ENCODE measurements at regions not wholly inside any gene's neighbourhood (a gene's known extent, or its start where the extent isn't known, plus 50 kb on each side); places are given as distances from the start of the nearest gene placed in this dataset.

DNA sequence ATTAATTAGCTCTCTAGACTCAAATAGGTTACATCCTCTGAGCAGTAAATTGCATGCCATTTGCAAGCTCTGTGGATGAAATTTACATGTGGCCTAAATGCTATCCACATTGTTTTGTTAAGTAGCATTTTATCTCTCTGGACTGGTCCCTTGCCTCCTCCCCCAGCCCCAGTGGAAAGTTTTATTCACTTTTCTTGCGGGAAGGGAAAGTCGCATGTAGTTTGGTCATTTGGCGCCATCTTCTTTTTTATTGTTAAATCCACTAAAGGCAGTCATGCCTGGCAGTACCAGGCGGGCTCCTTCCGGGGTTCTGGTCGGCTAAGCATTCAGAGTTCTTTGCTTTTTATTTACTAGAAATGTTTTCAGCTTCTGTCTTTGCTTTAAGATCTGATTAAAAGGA is 188.7 kb downstream of the TM9SF2 start (continued):
- TF ChIP-seq, protein P1, sequence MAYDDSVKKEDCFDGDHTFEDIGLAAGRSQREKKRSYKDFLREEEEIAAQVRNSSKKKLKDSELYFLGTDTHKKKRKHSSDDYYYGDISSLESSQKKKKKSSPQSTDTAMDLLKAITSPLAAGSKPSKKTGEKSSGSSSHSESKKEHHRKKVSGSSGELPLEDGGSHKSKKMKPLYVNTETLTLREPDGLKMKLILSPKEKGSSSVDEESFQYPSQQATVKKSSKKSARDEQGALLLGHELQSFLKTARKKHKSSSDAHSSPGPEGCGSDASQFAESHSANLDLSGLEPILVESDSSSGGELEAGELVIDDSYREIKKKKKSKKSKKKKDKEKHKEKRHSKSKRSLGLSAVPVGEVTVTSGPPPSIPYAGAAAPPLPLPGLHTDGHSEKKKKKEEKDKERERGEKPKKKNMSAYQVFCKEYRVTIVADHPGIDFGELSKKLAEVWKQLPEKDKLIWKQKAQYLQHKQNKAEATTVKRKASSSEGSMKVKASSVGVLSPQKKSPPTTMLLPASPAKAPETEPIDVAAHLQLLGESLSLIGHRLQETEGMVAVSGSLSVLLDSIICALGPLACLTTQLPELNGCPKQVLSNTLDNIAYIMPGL (CRISPR knock-in tag; IDR thresholded peaks at IDR 0.05; ENCODE audit: borderline replicate concordance in 1 of 2, low read depth in 1 of 2): no peak
- TF ChIP-seq SP140L (CRISPR knock-in tag; IDR thresholded peaks at IDR 0.05; ENCODE audit: borderline replicate concordance) (no peak), RXRB (CRISPR knock-in tag; IDR thresholded peaks at IDR 0.05; ENCODE audit: borderline replicate concordance) (no peak), ZBTB42 (CRISPR knock-in tag; IDR thresholded peaks at IDR 0.05) (no peak), KDM1A (CRISPR knock-in tag; IDR thresholded peaks at IDR 0.05) (no peak), MAFF (IDR thresholded peaks at IDR 0.05; ENCODE audit: low read depth, low read length) (no peak)

DNA sequence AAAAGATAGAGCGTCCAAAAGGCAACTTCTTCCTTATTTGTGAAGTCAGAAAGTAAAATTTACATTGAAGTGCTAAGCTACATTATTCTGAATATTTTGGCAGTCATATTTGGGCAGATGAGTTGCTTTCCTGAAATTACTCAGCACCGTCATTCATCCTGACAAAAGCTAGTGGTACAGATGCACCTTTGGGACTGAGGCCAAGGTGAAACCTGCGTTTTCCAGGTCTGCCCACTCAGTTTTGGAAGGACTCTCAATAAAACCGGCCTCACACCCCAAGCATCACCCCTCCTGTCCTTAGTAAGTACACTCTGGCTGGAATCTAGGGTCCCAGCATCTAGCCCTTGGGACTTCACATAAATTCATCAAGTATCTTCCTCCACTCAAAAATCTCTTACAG is 187.5 kb downstream of the TM9SF2 start:
- Histone ChIP-seq H3K79me2 (ENCODE audit: insufficient read depth, low read length) (no peaks in the 10 kb centered on the region), H3K4me3 (replicated peaks in 1 of 3; ENCODE audit: insufficient read depth in 1 of 3, low read depth in 2 of 3, low read length in 3 of 3) (no peak overlapping the region), H3K27me3 (ENCODE audit: control insufficient read depth in 1 of 2, insufficient read depth in 2 of 2, low read length in 2 of 2) (no peaks in the 10 kb centered on the region), H3K4me2 (ENCODE audit: low read depth, low read length) (no peak overlapping the region), H3K9ac (ENCODE audit: insufficient read depth, low read depth, low read length) (no peak overlapping the region), H3K36me3 (replicated peaks in 1 of 2; ENCODE audit: control insufficient read depth in 1 of 2, insufficient read depth in 2 of 2, low read length in 2 of 2) (no peaks in the 10 kb centered on the region), H4K20me1 (ENCODE audit: insufficient read depth, low read length) (no peaks in the 10 kb centered on the region), H3K9me3 (ENCODE audit: low read length) (no peaks in the 10 kb centered on the region), H2AFZ (ENCODE audit: low read length) (no peak overlapping the region), H3K27ac (ENCODE audit: extremely low read length, insufficient read depth, low read length) (no peak overlapping the region), H3K4me1 (ENCODE audit: insufficient read depth, low read length) (peaks cover 28% of the 10 kb centered on the region)
- no TSS peak for BruUV-seq (replicated peaks)
- DNase-seq (ENCODE audit: low spot score) (no peak), FAIRE-seq (no peak), ATAC-seq (no peak)
- ChIA-PET CTCF (ENCODE audit: low intra/inter-chr PET ratio, low total read pairs) (no interaction called here), POLR2A (no interaction called here)
- intact Hi-C loops (cut with micrococcal nuclease; ENCODE audit: unreplicated experiment): no loop called here
- in situ Hi-C loops (cut with HindIII; ENCODE audit: extremely low pct_ligation_motif_present, low pct_unique_long_range_greater_than_20kb): no loop called here
- 63% methylated on average over 4 of the region's 4 CpGs for WGBS (ENCODE audit: low lambda C conversion rate)
- no peak for TF ChIP-seq CHD2 (IDR thresholded peaks at IDR 0.05; ENCODE audit: low read depth, low read length)
- no peak for TF ChIP-seq ZNF383 (CRISPR knock-in tag; IDR thresholded peaks at IDR 0.05; ENCODE audit: borderline replicate concordance)
- no peak for TF ChIP-seq ZNF7 (CRISPR knock-in tag; IDR thresholded peaks at IDR 0.05)
- no peak for TF ChIP-seq ZNF367 (CRISPR knock-in tag; IDR thresholded peaks at IDR 0.05; ENCODE audit: borderline replicate concordance)
- TF ChIP-seq GTF2F1 (IDR thresholded peaks at IDR 0.05; ENCODE audit: low read length): no peak
- no peak for TF ChIP-seq SMARCC2 (IDR thresholded peaks at IDR 0.05)
- no peak for TF ChIP-seq ZNF790 (CRISPR knock-in tag; IDR thresholded peaks at IDR 0.05; ENCODE audit: borderline replicate concordance)
- no peak for TF ChIP-seq MAF1 (CRISPR knock-in tag; IDR thresholded peaks at IDR 0.05; ENCODE audit: borderline replicate concordance)
- TF ChIP-seq ZNF879 (CRISPR knock-in tag; IDR thresholded peaks at IDR 0.05): no peak
- no peak for TF ChIP-seq REL (CRISPR knock-in tag; conservative IDR thresholded peaks at IDR 0.05)
- no peak for TF ChIP-seq ZNF563 (CRISPR knock-in tag; IDR thresholded peaks at IDR 0.05)
- TF ChIP-seq, protein P2, sequence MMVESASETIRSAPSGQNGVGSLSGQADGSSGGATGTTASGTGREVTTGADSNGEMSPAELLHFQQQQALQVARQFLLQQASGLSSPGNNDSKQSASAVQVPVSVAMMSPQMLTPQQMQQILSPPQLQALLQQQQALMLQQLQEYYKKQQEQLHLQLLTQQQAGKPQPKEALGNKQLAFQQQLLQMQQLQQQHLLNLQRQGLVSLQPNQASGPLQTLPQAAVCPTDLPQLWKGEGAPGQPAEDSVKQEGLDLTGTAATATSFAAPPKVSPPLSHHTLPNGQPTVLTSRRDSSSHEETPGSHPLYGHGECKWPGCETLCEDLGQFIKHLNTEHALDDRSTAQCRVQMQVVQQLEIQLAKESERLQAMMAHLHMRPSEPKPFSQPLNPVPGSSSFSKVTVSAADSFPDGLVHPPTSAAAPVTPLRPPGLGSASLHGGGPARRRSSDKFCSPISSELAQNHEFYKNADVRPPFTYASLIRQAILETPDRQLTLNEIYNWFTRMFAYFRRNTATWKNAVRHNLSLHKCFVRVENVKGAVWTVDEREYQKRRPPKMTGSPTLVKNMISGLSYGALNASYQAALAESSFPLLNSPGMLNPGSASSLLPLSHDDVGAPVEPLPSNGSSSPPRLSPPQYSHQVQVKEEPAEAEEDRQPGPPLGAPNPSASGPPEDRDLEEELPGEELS (CRISPR knock-in tag; IDR thresholded peaks at IDR 0.05): no peak
- TF ChIP-seq ZFP36 (IDR thresholded peaks at IDR 0.05; ENCODE audit: borderline replicate concordance, low read depth, low read length, partially characterized antibody): no peak
- TF ChIP-seq, protein P3, sequence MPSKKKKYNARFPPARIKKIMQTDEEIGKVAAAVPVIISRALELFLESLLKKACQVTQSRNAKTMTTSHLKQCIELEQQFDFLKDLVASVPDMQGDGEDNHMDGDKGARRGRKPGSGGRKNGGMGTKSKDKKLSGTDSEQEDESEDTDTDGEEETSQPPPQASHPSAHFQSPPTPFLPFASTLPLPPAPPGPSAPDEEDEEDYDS (CRISPR knock-in tag; IDR thresholded peaks at IDR 0.05): no peak
- no peak for TF ChIP-seq CBX2 (IDR thresholded peaks at IDR 0.05; ENCODE audit: low read depth, low read length)
- no peak for TF ChIP-seq CBX2 (CRISPR knock-in tag; IDR thresholded peaks at IDR 0.05; ENCODE audit: low read depth)
